K562 (cell line): ENCODE measurements at regions not wholly inside any gene's neighbourhood (a gene's known extent, or its start where the extent isn't known, plus 50 kb on each side); places are given as distances from the start of the nearest gene placed in this dataset.

Source experiments
- ATAC-seq: fragments of 200-7000 bp; cut with Tn5 transposase; 3 replicates; pipeline ENCODE4 v1.9.1; 2020; ENCODE audit warnings: moderate library complexity
- BruUV-seq: library from RNA; stranded (reverse); fragments of 400-500 nt; replicated peaks from 2 replicates; lab custom pipeline; 2021; lab: Mats Ljungman, UMichigan
- CTCF ChIA-PET: fragments of 300-600 bp; formaldehyde crosslinking; extraction: SDS; loops from one replicate; lab custom pipeline; 2021; ENCODE audit warnings: low intra/inter-chr PET ratio; lab: Yijun Ruan, JAX
- POLR2A ChIA-PET: fragments of 300-600, 350-650 bp; sonication (Branson Sonifier 250); formaldehyde crosslinking; extraction: SDS; loops from one replicate; lab custom pipeline; 2021; ENCODE audit warnings: antibody characterized with exemption, inconsistent platforms; lab: Yijun Ruan, JAX
- DNase-seq, 4 experiments: peaks; one replicate each; pipeline versions ENCODE4 v3.0.0 to v3.0.0-alpha.2; 2011 to 2018; ENCODE audit warnings: low spot score in 3 of 4, mixed read lengths in 3 of 4; ENCODE audit errors: extremely low read depth in 1 of 4
- FAIRE-seq: peaks from 2 replicates; lab custom pipeline; 2011; peaks lifted over from hg19 to GRCh38; lab: Jason Lieb, UNC
- H2AFZ ChIP-seq: 2 replicates; pipeline ENCODE4 v1.6.0; 2011; ENCODE audit warnings: low read depth, low read length, control low read depth, inconsistent platforms
- H3K27ac ChIP-seq: fragments of 200-600 bp; 3 replicates; pipeline ENCODE4 v1.8.0; 2011; ENCODE audit warnings: low read depth, mild to moderate bottlenecking, control low read depth, inconsistent platforms, low read length, moderate library complexity, mixed read lengths; ENCODE audit errors: extremely low read depth
- H3K27me3 ChIP-seq, 2 experiments: fragments of 300-600 bp in 1 of 2; 2 replicates in 1 of 2; 3 replicates in 1 of 2; pipeline versions ENCODE4 v1.6.0 to v1.8.0; 2011; ENCODE audit warnings: inconsistent platforms in 2 of 2, low read length in 2 of 2, mild to moderate bottlenecking in 1 of 2, mixed read lengths in 1 of 2, moderate library complexity in 1 of 2; ENCODE audit not compliant: control insufficient read depth in 2 of 2, insufficient read depth in 2 of 2
- H3K36me3 ChIP-seq: fragments of 300-600 bp; 3 replicates; pipeline ENCODE4 v1.8.0; 2011; ENCODE audit warnings: mild to moderate bottlenecking, low read length, inconsistent platforms; ENCODE audit not compliant: control insufficient read depth, insufficient read depth
- H3K4me1 ChIP-seq, 2 experiments: fragments of 200-600 bp in 1 of 2; replicated peaks in 1 of 2; 2 replicates in 1 of 2; 3 replicates in 1 of 2; pipeline versions ENCODE4 v1.5.1 to v1.8.0; 2011; ENCODE audit warnings: inconsistent platforms in 2 of 2, low read length in 2 of 2, mild to moderate bottlenecking in 1 of 2, mixed read lengths in 1 of 2, moderate library complexity in 1 of 2; ENCODE audit not compliant: control insufficient read depth in 2 of 2, insufficient read depth in 2 of 2
- H3K4me2 ChIP-seq: 2 replicates; pipeline ENCODE4 v1.6.1; 2011; ENCODE audit warnings: low read length, control low read depth, inconsistent platforms, mixed read lengths; ENCODE audit not compliant: insufficient read depth
- H3K4me3 ChIP-seq: fragments of 200-600 bp; sonication (generic), shearing (Covaris generic); 2 replicates; pipeline ENCODE4 v1.5.1; 2016; ENCODE audit warnings: control low read depth, inconsistent platforms
- H3K79me2 ChIP-seq: fragments of 200-600 bp; 3 replicates; pipeline ENCODE4 v1.8.0; 2011; ENCODE audit warnings: low read length, inconsistent platforms; ENCODE audit not compliant: control insufficient read depth, insufficient read depth
- H3K9ac ChIP-seq, 2 experiments: 2 replicates each; pipeline versions ENCODE4 v1.6.0 to v1.6.1; 2011; ENCODE audit warnings: low read depth in 2 of 2, low read length in 2 of 2, control low read depth in 1 of 2, inconsistent platforms in 1 of 2, mild to moderate bottlenecking in 1 of 2, mixed read lengths in 1 of 2; ENCODE audit not compliant: insufficient read depth in 1 of 2
- H3K9me1 ChIP-seq: one replicate; pipeline ENCODE4 v1.6.0; 2011; ENCODE audit warnings: inconsistent platforms, mild to moderate bottlenecking, low read length, moderate library complexity; ENCODE audit not compliant: control insufficient read depth, insufficient read depth
- H3K9me3 ChIP-seq: replicated peaks from 2 replicates; pipeline ENCODE4 v1.5.1; 2011; ENCODE audit warnings: low read depth, low read length, inconsistent platforms; ENCODE audit not compliant: control insufficient read depth, insufficient read depth
- H4K20me1 ChIP-seq: replicated peaks from 2 replicates; pipeline ENCODE4 v1.6.1; 2011; ENCODE audit warnings: low read length, inconsistent platforms, mixed read lengths; ENCODE audit not compliant: control insufficient read depth, insufficient read depth
- ERF ChIP-seq: fragments of 450-650 bp; formaldehyde crosslinking; IDR thresholded peaks from 2 replicates; pipeline ENCODE4 v1.4.0; 2020; ENCODE audit warnings: mild to moderate bottlenecking, mixed read lengths
- GTF2B ChIP-seq: IDR thresholded peaks from 2 replicates; pipeline ENCODE4 v1.6.1; 2011; ENCODE audit not compliant: insufficient read length; ENCODE audit errors: extremely low read depth
- HCFC1 ChIP-seq: IDR thresholded peaks from 2 replicates; pipeline ENCODE4 v1.6.1; 2012; ENCODE audit warnings: low read depth, low read length, improper control_type of control experiment
- HMGN3 ChIP-seq: IDR thresholded peaks from 2 replicates; pipeline ENCODE4 v1.6.1; 2011; ENCODE audit warnings: borderline replicate concordance, low read depth, mild to moderate bottlenecking, mixed read lengths, low read length; ENCODE audit not compliant: insufficient read length; ENCODE audit errors: extremely low read depth
- MLLT1 ChIP-seq, 2 experiments: fragments of 450-650 bp; IDR thresholded peaks; 2 replicates each; pipeline ENCODE4 v1.6.1; 2016
- NCOA6 ChIP-seq: fragments of 450-650 bp; IDR thresholded peaks from 2 replicates; pipeline ENCODE4 v1.6.1; 2017; ENCODE audit warnings: mild to moderate bottlenecking
- NR2C1 ChIP-seq, 2 experiments: fragments of 450-650 bp; IDR thresholded peaks; 2 replicates each; pipeline ENCODE4 v1.6.1; 2017; ENCODE audit warnings: mild to moderate bottlenecking in 2 of 2, antibody characterized with exemption in 1 of 2, inconsistent platforms in 1 of 2, missing compliant biosample characterization in 1 of 2, missing genetic modification characterization in 1 of 2
- PTTG1 ChIP-seq: fragments of 450-650 bp; IDR thresholded peaks from 2 replicates; pipeline ENCODE4 v1.6.1; 2016; ENCODE audit warnings: low read depth, mild to moderate bottlenecking, missing genetic modification characterization, missing compliant biosample characterization
- TEAD1 ChIP-seq, 2 experiments: fragments of 450-650 bp in 1 of 2; sonication (generic) in 1 of 2; formaldehyde crosslinking; IDR thresholded peaks; 2 replicates each; pipeline versions ENCODE4 v1.4.0 to v1.8.0; 2020 to 2022; ENCODE audit warnings: mild to moderate bottlenecking in 2 of 2, missing genetic modification reagents in 1 of 2
- TFAM ChIP-seq: fragments of 250-450 bp; sonication (Bioruptor Pico); conservative IDR thresholded peaks from 2 replicates; pipeline ENCODE4 v1.5.0; 2021; ENCODE audit warnings: mild to moderate bottlenecking, moderate library complexity
- ZNF165 ChIP-seq: fragments of 250-450 bp; sonication (Bioruptor Pico); IDR thresholded peaks from 2 replicates; pipeline ENCODE4 v1.4.0; 2020; ENCODE audit warnings: borderline replicate concordance
- ZNF764 ChIP-seq: fragments of 250-450 bp; sonication (Bioruptor Pico); IDR thresholded peaks from 2 replicates; pipeline ENCODE4 v1.4.0; 2020; ENCODE audit warnings: low read depth, mild to moderate bottlenecking, moderate library complexity
- WGBS: fragments of 100-300 bp; shearing (Covaris generic); methylation state at CpG from one replicate; pipeline ENCODE4 v1.1.6; 2016; ENCODE audit warnings: low coverage, mixed read lengths; ENCODE audit not compliant: insufficient coverage; ENCODE audit errors: missing lambda C conversion rate; 5-methylcytosine and 5-hydroxymethylcytosine counted together
- in situ Hi-C: fragments of 300-500 bp; cut with MboI; formaldehyde crosslinking; loops from 4 replicates; pipeline ENCODE4 v1.15.0; 2018; ENCODE audit warnings: inconsistent platforms, mixed read lengths
- intact Hi-C: fragments of 100-400 bp; cut with micrococcal nuclease; formaldehyde crosslinking; loops from 2 replicates; pipeline ENCODE4 v1.14.2; 2022
- TF ChIP-seq, protein P1 (sequence below): sonication (generic); formaldehyde crosslinking; IDR thresholded peaks from 2 replicates; pipeline ENCODE4 v1.8.1; 2023; ENCODE audit warnings: mild to moderate bottlenecking, missing genetic modification reagents
- TF ChIP-seq, protein P2 (sequence below): fragments of 200-800 bp; sonication (Bioruptor generic); IDR thresholded peaks from 2 replicates; pipeline ENCODE4 v1.6.1; 2016; ENCODE audit warnings: missing genetic modification characterization, missing compliant biosample characterization

GRCh38 chr22:47245286-47245685, 482.8 kb downstream of the TBC1D22A start:
- no TSS peak for BruUV-seq
- no peaks in the 10 kb centered on the region for H3K36me3 ChIP-seq
- H3K9me3 ChIP-seq = no peaks in the 10 kb centered on the region
- ChIA-PET POLR2A (interaction anchor here (1.0 kb wide), 1 partner anchor 12 kb away, joined by 4 read pairs; no protein-coding TSS in a partner anchor), CTCF (no interaction called here)
- H2AFZ ChIP-seq = no peak overlapping the region
- H3K4me2 ChIP-seq = no peak overlapping the region
- H3K4me1 ChIP-seq = no peaks in the 10 kb centered on the region
- in situ Hi-C loops = no loop called here
- no peak overlapping the region for H3K27ac ChIP-seq
- WGBS = 0% methylated on average over 2 of the region's 3 CpGs
- no peaks in the 10 kb centered on the region for H3K9me1 ChIP-seq
- no peak for DNase-seq
- no peaks in the 10 kb centered on the region; the same call in 1 of the 2 replicates for H4K20me1 ChIP-seq
- no peak for ATAC-seq
- intact Hi-C loops = no loop called here
- H3K9ac ChIP-seq = no peak overlapping the region
- H3K4me3 ChIP-seq = no peak overlapping the region
- no peaks in the 10 kb centered on the region for H3K79me2 ChIP-seq
- no peak for FAIRE-seq
- peaks cover 0 to 9% of the 10 kb centered on the region in 2 experiments; a peak in 2 of 5 replicates for H3K27me3 ChIP-seq
- TF ChIP-seq, protein P1, sequence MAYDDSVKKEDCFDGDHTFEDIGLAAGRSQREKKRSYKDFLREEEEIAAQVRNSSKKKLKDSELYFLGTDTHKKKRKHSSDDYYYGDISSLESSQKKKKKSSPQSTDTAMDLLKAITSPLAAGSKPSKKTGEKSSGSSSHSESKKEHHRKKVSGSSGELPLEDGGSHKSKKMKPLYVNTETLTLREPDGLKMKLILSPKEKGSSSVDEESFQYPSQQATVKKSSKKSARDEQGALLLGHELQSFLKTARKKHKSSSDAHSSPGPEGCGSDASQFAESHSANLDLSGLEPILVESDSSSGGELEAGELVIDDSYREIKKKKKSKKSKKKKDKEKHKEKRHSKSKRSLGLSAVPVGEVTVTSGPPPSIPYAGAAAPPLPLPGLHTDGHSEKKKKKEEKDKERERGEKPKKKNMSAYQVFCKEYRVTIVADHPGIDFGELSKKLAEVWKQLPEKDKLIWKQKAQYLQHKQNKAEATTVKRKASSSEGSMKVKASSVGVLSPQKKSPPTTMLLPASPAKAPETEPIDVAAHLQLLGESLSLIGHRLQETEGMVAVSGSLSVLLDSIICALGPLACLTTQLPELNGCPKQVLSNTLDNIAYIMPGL (CRISPR knock-in tag) = no peak
- TF ChIP-seq, protein P2, sequence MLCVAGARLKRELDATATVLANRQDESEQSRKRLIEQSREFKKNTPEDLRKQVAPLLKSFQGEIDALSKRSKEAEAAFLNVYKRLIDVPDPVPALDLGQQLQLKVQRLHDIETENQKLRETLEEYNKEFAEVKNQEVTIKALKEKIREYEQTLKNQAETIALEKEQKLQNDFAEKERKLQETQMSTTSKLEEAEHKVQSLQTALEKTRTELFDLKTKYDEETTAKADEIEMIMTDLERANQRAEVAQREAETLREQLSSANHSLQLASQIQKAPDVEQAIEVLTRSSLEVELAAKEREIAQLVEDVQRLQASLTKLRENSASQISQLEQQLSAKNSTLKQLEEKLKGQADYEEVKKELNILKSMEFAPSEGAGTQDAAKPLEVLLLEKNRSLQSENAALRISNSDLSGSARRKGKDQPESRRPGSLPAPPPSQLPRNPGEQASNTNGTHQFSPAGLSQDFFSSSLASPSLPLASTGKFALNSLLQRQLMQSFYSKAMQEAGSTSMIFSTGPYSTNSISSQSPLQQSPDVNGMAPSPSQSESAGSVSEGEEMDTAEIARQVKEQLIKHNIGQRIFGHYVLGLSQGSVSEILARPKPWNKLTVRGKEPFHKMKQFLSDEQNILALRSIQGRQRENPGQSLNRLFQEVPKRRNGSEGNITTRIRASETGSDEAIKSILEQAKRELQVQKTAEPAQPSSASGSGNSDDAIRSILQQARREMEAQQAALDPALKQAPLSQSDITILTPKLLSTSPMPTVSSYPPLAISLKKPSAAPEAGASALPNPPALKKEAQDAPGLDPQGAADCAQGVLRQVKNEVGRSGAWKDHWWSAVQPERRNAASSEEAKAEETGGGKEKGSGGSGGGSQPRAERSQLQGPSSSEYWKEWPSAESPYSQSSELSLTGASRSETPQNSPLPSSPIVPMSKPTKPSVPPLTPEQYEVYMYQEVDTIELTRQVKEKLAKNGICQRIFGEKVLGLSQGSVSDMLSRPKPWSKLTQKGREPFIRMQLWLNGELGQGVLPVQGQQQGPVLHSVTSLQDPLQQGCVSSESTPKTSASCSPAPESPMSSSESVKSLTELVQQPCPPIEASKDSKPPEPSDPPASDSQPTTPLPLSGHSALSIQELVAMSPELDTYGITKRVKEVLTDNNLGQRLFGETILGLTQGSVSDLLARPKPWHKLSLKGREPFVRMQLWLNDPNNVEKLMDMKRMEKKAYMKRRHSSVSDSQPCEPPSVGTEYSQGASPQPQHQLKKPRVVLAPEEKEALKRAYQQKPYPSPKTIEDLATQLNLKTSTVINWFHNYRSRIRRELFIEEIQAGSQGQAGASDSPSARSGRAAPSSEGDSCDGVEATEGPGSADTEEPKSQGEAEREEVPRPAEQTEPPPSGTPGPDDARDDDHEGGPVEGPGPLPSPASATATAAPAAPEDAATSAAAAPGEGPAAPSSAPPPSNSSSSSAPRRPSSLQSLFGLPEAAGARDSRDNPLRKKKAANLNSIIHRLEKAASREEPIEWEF (CRISPR knock-in tag) = no peak
- no peak for TF ChIP-seq TEAD1 (CRISPR knock-in tag; IDR thresholded peaks at IDR 0.05)
- no peak for TF ChIP-seq HMGN3
- no peak for TF ChIP-seq HCFC1
- no peak for TF ChIP-seq MLLT1 (IDR thresholded peaks at IDR 0.05)
- no peak for TF ChIP-seq NCOA6
- no peak for TF ChIP-seq ZNF165 (CRISPR knock-in tag)
- TF ChIP-seq NR2C1 (IDR thresholded peaks at IDR 0.05) = no peak
- TF ChIP-seq NR2C1 (tag; IDR thresholded peaks at IDR 0.05) = no peak
- no peak for TF ChIP-seq TFAM (CRISPR knock-in tag)
- TF ChIP-seq PTTG1 = no peak
- TF ChIP-seq ERF (CRISPR knock-in tag) = no peak
- no peak for TF ChIP-seq GTF2B
- no peak for TF ChIP-seq ZNF764 (CRISPR knock-in tag)
